CD4-positive, CD25-positive, alpha-beta regulatory T cell (primary cell): ENCODE measurements at regions not wholly inside any gene's neighbourhood (a gene's known extent, or its start where the extent isn't known, plus 50 kb on each side); places are given as distances from the start of the nearest gene placed in this dataset.
"Not testable (repeated sequence)": the region's sequence is repeated elsewhere in the genome, so short reads cannot be mapped to it uniquely, and the experiment has no call there.

ENCODE experiments used
- ATAC-seq, 2 donors: fragments of 150-1000 bp; cut with Tn5 transposase; one replicate each; pipeline ENCODE4 v1.10.0; 2021; ENCODE audit warnings: low read depth in 2 of 2, moderate number of reproducible peaks in 2 of 2, moderate library complexity in 1 of 2
- DNase-seq, 3 donors: peaks; one replicate each; pipeline versions ENCODE4 v3.0.0 to v3.0.0-alpha.2; 2012 to 2022; ENCODE audit warnings: mixed read lengths in 1 of 3
- H3K27ac ChIP-seq: one replicate; pipeline ENCODE4 v1.7.0; 2013; ENCODE audit warnings: mild to moderate bottlenecking, low read length; ENCODE audit not compliant: insufficient read depth, poor library complexity, severe bottlenecking
- H3K27me3 ChIP-seq: one replicate; pipeline ENCODE4 v1.7.0; 2013; ENCODE audit warnings: low read length; ENCODE audit not compliant: control insufficient read depth, insufficient read depth
- H3K36me3 ChIP-seq: one replicate; pipeline ENCODE4 v1.7.0; 2013; ENCODE audit warnings: mild to moderate bottlenecking, low read length, moderate library complexity; ENCODE audit not compliant: control insufficient read depth, insufficient read depth
- H3K4me1 ChIP-seq: 2 replicates; pipeline ENCODE4 v1.7.0; 2013; ENCODE audit warnings: mild to moderate bottlenecking, low read length; ENCODE audit not compliant: insufficient read depth, control insufficient read depth, poor library complexity, severe bottlenecking
- H3K4me3 ChIP-seq: one replicate; pipeline ENCODE4 v1.7.0; 2013; ENCODE audit warnings: low read depth, mild to moderate bottlenecking, low read length, moderate library complexity
- H3K9me3 ChIP-seq, 2 experiments: 1 replicate in 1 of 2; 2 replicates in 1 of 2; pipeline ENCODE4 v1.7.0; 2013; ENCODE audit warnings: low read length in 2 of 2, mild to moderate bottlenecking in 1 of 2, moderate library complexity in 1 of 2; ENCODE audit not compliant: control insufficient read depth in 2 of 2
- H3K27ac Mint-ChIP-seq, 3 donors: one replicate each; pipeline ENCODE4 v1.8.0; 2020 to 2022; ENCODE audit warnings: mild to moderate bottlenecking in 3 of 3, mixed read lengths in 3 of 3, moderate library complexity in 2 of 3
- H3K27me3 Mint-ChIP-seq: one replicate; pipeline ENCODE4 v1.8.0; 2022; ENCODE audit warnings: mild to moderate bottlenecking, mixed read lengths
- H3K36me3 Mint-ChIP-seq: one replicate; pipeline ENCODE4 v1.8.0; 2020; ENCODE audit warnings: mixed read lengths
- H3K4me1 Mint-ChIP-seq, 4 donors: one replicate each; pipeline ENCODE4 v1.8.0; 2020 to 2022; ENCODE audit warnings: mixed read lengths in 4 of 4, mild to moderate bottlenecking in 1 of 4
- H3K4me3 Mint-ChIP-seq, 4 donors: one replicate each; pipeline ENCODE4 v1.8.0; 2020 to 2022; ENCODE audit warnings: mild to moderate bottlenecking in 4 of 4, mixed read lengths in 4 of 4, moderate library complexity in 3 of 4
- H3K9me3 Mint-ChIP-seq, 7 donors: one replicate each; pipeline ENCODE4 v1.8.0; 2020 to 2022; ENCODE audit warnings: mixed read lengths in 7 of 7, mild to moderate bottlenecking in 3 of 7, moderate library complexity in 2 of 7

DNA sequence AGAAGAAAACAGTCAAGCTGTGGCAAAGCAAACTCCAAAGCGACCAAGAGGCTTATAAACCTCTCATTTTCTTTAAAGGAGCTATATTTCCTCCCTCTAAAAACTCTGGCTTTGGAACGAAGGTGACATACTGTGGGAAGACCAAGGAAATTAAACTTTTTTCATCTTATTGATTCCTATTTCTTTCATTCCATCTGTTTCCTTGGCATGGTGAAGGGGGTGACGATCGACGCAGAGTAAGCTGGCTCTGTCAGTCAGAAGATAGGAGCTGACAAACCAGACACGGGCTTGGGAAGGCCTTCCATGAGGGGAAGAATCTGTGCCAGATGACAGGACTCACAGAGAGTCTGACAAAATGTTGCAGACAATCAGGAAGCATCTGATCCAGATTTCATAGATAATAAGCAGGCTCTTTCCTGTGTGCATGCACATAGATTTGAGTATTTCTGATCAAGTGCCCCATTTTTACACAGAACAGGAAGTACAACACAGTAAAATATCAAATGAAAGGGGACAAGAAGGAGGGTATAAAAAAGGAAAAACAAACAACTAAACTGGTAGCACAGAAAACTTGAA is 261.7 kb downstream of the SATB2 start:
- Histone ChIP-seq H3K27me3 (no peaks in the 10 kb centered on the region), H3K36me3 (no peaks in the 10 kb centered on the region), H3K9me3 (no peaks in the 10 kb centered on the region), H3K4me1 (no peaks in the 10 kb centered on the region), H3K4me3 (no peak overlapping the region), H3K27ac (no peak overlapping the region)
- no peaks in the 10 kb centered on the region for H3K36me3 Mint-ChIP-seq
- no peak overlapping the region for H3K27ac Mint-ChIP-seq
- no peak overlapping the region for H3K4me3 Mint-ChIP-seq
- ATAC-seq (no peak), DNase-seq (no peak)
- H3K9me3 Mint-ChIP-seq: peaks cover 0 to 4% (median 0%) of the 10 kb centered on the region in 7 donors
- H3K27me3 Mint-ChIP-seq: no peaks in the 10 kb centered on the region
- no peaks in the 10 kb centered on the region for H3K4me1 Mint-ChIP-seq

DNA sequence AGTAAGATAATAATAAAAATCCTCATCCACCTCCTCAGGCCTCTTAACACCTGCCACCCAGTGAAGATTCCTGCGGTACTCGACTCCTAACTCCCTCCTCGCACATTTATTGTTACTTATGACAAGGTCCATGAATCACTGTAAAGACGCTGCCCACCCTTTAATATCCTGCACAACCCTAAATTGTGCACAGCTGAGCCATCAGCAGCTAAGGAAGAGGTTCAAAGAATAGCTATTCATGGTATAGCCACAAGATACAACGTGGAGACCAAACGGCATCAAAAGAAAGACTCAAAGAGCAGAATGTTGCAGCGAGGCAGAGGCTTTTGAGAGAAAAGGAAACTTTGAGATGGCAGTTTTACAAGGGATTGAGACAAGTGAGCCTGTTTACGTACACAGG is 266.3 kb downstream of the SATB2 start:
- Histone ChIP-seq H3K36me3 (no peaks in the 10 kb centered on the region), H3K4me3 (no peak overlapping the region), H3K4me1 (no peaks in the 10 kb centered on the region), H3K27ac (no peak overlapping the region), H3K9me3 (no peaks in the 10 kb centered on the region), H3K27me3 (no peaks in the 10 kb centered on the region)
- ATAC-seq (no peak), DNase-seq (no peak)
- Mint-ChIP-seq H3K36me3 (no peaks in the 10 kb centered on the region), H3K27ac (no peak overlapping the region), H3K4me3 (no peak overlapping the region), H3K4me1 (no peaks in the 10 kb centered on the region), H3K27me3 (peaks cover 4% of the 10 kb centered on the region), H3K9me3 (peaks cover 0 to 4% (median 0%) of the 10 kb centered on the region in 7 donors)

DNA sequence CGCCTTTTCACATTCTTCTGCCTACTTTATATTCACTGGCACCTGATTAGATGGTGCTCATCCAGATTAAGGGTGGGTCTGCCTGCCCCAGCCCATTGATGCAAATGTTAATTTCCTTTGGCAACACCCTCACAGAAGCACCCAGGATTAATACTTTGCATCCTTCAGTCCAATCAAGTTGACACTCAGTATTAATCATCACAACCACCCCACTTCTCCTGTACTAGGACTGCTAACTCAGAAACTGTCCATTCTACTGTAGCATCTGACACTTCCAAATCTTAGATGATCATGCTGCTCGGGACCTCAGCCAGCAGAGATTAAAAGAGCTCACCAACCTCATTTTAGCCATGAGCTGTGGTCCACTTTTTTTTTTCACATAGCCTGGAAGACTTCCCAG is 268.5 kb downstream of the SATB2 start:
- Histone ChIP-seq H3K4me3 (no peak overlapping the region), H3K27ac (no peak overlapping the region), H3K9me3 (no peaks in the 10 kb centered on the region), H3K36me3 (no peaks in the 10 kb centered on the region), H3K27me3 (no peaks in the 10 kb centered on the region), H3K4me1 (no peaks in the 10 kb centered on the region)
- Mint-ChIP-seq H3K9me3 (peaks cover 0 to 4% (median 2%) of the 10 kb centered on the region in 7 donors), H3K36me3 (no peaks in the 10 kb centered on the region), H3K27ac (no peak overlapping the region), H3K4me3 (no peak overlapping the region), H3K27me3 (peaks cover 7% of the 10 kb centered on the region), H3K4me1 (no peaks in the 10 kb centered on the region)
- DNase-seq (no peak), ATAC-seq (no peak)

- H3K27me3 Mint-ChIP-seq: peaks cover 7% of the 10 kb centered on the region
- DNase-seq: no peak
- H3K27ac Mint-ChIP-seq: no peak overlapping the region
- no peak for ATAC-seq
- Histone ChIP-seq H3K4me1 (no peaks in the 10 kb centered on the region), H3K27ac (no peak overlapping the region), H3K36me3 (no peaks in the 10 kb centered on the region), H3K27me3 (no peaks in the 10 kb centered on the region), H3K9me3 (no peaks in the 10 kb centered on the region), H3K4me3 (no peak overlapping the region)
- no peaks in the 10 kb centered on the region for H3K36me3 Mint-ChIP-seq
- no peaks in the 10 kb centered on the region for H3K4me1 Mint-ChIP-seq
- H3K4me3 Mint-ChIP-seq: no peak overlapping the region
- H3K9me3 Mint-ChIP-seq: peaks cover 0 to 4% (median 2%) of the 10 kb centered on the region in 7 donors
Measured at GRCh38 chr2:199186301-199186751, 271.4 kb downstream of the SATB2 start.

GRCh38 chr2:199185174-199185573 is 272.6 kb downstream of the SATB2 start:
- H3K27ac Mint-ChIP-seq, ATAC-seq, H3K27me3 Mint-ChIP-seq, DNase-seq, H3K9me3 ChIP-seq, H3K27ac ChIP-seq, H3K4me1 ChIP-seq, H3K36me3 Mint-ChIP-seq, H3K27me3 ChIP-seq, H3K4me1 Mint-ChIP-seq, H3K9me3 Mint-ChIP-seq, H3K4me3 ChIP-seq, H3K4me3 Mint-ChIP-seq, H3K36me3 ChIP-seq: not testable (repeated sequence)

GRCh38 chr2:199163613-199164458 is 293.9 kb downstream of the SATB2 start:
- no peaks in the 10 kb centered on the region for H3K27me3 Mint-ChIP-seq
- Histone ChIP-seq H3K9me3 (no peaks in the 10 kb centered on the region), H3K36me3 (no peaks in the 10 kb centered on the region), H3K27me3 (no peaks in the 10 kb centered on the region), H3K4me3 (no peak overlapping the region), H3K4me1 (no peaks in the 10 kb centered on the region), H3K27ac (no peak overlapping the region)
- H3K27ac Mint-ChIP-seq: no peak overlapping the region
- no peaks in the 10 kb centered on the region for H3K4me1 Mint-ChIP-seq
- H3K4me3 Mint-ChIP-seq: no peak overlapping the region
- no peak for DNase-seq
- ATAC-seq: no peak
- H3K36me3 Mint-ChIP-seq: no peaks in the 10 kb centered on the region
- peaks cover 0 to 4% (median 0%) of the 10 kb centered on the region in 7 donors for H3K9me3 Mint-ChIP-seq

- H3K36me3 ChIP-seq: no peaks in the 10 kb centered on the region
- H3K27ac ChIP-seq: no peak overlapping the region
- Mint-ChIP-seq H3K36me3 (no peaks in the 10 kb centered on the region), H3K27me3 (peaks cover 4% of the 10 kb centered on the region), H3K27ac (no peak overlapping the region), H3K4me1 (no peaks in the 10 kb centered on the region), H3K9me3 (peaks cover 0 to 11% (median 2%) of the 10 kb centered on the region in 7 donors), H3K4me3 (no peak overlapping the region)
- H3K4me1 ChIP-seq: no peaks in the 10 kb centered on the region
- H3K27me3 ChIP-seq: no peaks in the 10 kb centered on the region
- ATAC-seq (no peak), DNase-seq (no peak)
- no peaks in the 10 kb centered on the region for H3K9me3 ChIP-seq
- no peak overlapping the region for H3K4me3 ChIP-seq
Measured at GRCh38 chr2:199160677-199161465, 296.9 kb downstream of the SATB2 start.
